GM12874 (cell line): ENCODE measurements at regions not wholly inside any gene's neighbourhood (a gene's known extent, or its start where the extent isn't known, plus 50 kb on each side); places are given as distances from the start of the nearest gene placed in this dataset.

Experiments
- TF ChIP-seq, protein P1 (sequence below): IDR thresholded peaks from 2 replicates; pipeline ENCODE4 v1.5.1; 2011; ENCODE audit warnings: low read depth, mild to moderate bottlenecking, control low read depth, low read length, moderate library complexity; ENCODE audit not compliant: insufficient read depth

DNA sequence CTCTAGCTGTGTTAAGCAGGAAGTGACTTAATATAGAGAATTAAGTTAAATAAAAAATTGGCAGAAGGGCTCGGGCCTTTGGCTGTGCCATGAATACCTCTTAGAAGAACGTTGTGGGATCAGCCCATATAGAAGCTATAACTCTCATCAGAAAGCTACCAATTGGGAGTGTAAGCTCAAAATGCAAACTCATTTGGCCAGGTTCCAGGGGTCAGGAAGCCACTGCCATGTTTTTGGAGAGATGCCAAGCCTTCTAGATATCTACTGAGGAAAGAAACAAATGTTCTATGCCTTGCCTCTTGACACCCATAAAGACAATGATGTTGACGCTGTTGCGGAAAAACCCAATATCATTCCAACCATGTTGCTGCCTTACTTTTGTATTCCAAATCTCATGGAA lies 475.2 kb upstream of the TGFBR2 start:
- TF ChIP-seq, protein P1, sequence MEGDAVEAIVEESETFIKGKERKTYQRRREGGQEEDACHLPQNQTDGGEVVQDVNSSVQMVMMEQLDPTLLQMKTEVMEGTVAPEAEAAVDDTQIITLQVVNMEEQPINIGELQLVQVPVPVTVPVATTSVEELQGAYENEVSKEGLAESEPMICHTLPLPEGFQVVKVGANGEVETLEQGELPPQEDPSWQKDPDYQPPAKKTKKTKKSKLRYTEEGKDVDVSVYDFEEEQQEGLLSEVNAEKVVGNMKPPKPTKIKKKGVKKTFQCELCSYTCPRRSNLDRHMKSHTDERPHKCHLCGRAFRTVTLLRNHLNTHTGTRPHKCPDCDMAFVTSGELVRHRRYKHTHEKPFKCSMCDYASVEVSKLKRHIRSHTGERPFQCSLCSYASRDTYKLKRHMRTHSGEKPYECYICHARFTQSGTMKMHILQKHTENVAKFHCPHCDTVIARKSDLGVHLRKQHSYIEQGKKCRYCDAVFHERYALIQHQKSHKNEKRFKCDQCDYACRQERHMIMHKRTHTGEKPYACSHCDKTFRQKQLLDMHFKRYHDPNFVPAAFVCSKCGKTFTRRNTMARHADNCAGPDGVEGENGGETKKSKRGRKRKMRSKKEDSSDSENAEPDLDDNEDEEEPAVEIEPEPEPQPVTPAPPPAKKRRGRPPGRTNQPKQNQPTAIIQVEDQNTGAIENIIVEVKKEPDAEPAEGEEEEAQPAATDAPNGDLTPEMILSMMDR: no peak

DNA sequence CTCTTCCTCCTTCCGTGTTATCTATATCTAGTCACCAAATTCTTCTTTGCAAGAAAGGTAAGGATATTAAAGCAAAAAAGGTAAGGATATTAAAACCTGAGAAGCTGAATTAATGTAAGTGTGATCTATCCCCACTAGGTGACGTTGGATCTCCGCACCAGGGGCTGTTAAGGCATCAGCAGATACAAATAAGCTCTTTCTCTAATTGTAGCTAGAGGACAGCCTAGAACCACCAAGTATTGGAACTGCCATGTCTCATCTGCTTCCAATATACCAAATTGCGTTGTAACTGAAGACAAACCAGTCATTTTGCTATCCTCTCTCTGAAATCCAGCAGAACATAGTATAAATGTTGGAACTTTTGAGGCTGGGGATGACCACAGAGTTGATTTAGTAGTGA lies 471.2 kb upstream of the TGFBR2 start:
- TF ChIP-seq, protein P1: no peak

DNA sequence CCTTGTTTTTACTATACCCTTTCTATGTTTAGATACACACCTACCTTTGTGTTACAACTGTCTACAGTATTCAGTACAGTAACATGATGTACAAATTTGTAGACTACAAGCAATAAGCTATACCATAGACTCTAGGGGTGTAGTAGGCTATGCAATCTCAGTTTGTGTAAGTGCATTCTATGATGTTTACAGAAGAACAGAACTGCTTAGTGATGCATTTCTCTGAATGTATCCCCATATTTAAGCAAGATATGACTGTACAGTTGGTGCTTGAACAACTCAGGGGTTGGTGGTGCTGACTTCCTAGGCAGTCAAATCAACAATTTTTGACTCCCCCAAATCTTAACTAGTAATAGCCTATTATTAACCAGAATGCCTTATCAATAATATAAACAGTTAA lies 467.1 kb upstream of the TGFBR2 start:
- TF ChIP-seq, protein P1: no peak

DNA sequence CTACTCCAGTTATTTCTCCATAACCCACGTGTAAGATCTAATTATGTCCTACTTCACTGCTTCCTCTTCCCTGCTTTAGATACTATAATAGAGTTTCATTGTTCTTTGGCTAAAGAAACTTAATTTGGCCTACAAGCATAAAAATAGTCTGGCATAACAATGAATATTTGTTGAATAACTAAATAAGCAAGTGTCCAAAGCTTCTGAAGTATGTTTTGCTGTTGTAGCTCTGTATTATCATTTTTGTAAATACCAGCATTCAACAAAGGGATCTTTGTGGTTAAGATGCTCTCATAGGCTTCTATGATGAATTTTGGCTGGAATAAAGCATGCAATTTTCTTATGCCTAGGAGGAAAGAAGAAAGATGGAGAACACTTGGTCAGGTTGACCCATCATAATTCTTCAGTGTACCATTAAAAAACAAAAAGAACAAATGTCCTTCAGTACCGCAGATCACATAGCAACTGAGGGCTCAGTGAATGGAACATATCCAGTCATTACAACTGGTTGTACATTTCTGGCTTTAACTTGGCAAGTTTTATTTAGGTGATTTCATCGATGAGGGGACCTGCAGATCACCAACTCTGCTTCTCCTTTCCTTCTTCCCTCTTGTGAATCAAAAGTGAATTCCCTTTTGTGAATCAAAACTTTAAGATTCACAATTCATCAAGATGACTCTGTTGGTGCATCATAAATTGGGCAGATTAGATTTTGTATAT lies 465.9 kb upstream of the TGFBR2 start:
- TF ChIP-seq, protein P1: no peak

DNA sequence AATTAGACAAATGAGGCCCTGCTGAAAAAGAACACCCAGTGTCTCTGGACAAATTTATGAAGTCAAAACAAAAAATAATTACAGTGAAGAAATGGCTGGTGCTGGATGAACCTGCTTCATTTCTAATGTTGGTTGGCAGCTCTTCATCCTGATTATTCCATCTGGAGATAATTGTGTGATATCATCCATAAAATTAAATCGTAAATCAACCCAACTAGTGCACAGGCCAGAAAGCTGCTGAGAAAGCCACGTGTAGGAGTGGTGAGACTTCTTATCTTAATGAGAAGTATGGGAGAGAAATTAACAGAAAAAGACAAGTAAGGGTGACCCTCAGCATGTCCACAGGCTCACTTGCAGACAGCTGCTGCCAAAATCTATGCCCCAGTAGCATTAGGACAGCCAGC lies 465.2 kb upstream of the TGFBR2 start:
- TF ChIP-seq, protein P1: no peak

DNA sequence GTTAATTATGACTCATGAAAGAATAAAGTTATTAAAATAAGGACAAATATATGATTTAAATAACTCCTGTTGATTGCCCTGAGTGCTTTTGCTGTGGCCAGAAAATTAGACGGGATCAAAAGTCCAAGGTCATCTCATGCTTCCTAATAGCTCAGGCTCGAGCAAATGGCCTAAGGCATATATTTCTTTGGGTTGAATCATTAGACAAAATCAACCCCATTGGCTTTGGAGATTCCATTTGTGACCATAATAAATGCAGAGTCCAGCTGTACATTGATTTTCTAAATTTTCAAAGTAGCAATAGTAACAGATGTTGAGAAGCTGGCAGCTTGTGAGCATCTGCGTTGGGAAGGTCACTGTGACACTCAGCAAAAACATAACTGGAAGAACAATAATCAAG lies 464.5 kb upstream of the TGFBR2 start:
- TF ChIP-seq, protein P1: no peak

DNA sequence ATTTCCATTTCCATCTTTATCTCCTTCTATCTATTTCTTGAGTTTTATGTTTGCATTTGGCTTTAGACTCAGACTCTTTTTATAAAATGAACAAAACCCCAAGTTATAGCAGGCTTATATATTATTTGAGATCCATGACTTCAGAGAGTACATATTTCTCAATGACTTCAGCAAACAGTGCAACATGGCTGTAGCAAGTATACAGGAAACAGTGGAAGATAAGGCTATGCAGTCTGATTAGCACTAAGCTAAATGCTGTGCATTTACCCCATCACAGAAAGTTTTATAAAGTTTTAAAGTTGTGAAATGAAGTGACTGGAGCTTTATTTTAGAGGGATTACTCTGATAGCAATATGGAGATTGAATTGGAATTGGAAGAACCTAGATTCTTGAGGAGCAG lies 463.5 kb upstream of the TGFBR2 start:
- TF ChIP-seq, protein P1: no peak
